ENCODE measurements at regions not wholly inside any gene's neighbourhood (a gene's known extent, or its start where the extent isn't known, plus 50 kb on each side); places are given as distances from the start of the nearest gene placed in this dataset.
A peak's percentile ranks its signal among the peaks of the same experiment; 100 is the strongest.

GRCh38 chr5:135207866-135208265 is 173.8 kb upstream of the PITX1 start:
- Histone ChIP-seq H3K9me3 (ENCODE audit: control insufficient read depth in 2 of 3, low read length in 3 of 3) (peaks cover 0 to 10% (median 0%) of the 10 kb centered on the region in 3 experiments), H3K4me1 (ENCODE audit: control insufficient read depth in 2 of 2, insufficient read depth in 2 of 2, low read length in 2 of 2) (no peaks in the 10 kb centered on the region), H3K4me3 (ENCODE audit: low read length) (no peak overlapping the region), H3K27ac (ENCODE audit: low read depth, low read length) (no peak overlapping the region), H3K27me3 (ENCODE audit: control insufficient read depth in 2 of 2, insufficient read depth in 2 of 2, low read length in 2 of 2) (no peaks in the 10 kb centered on the region), H3K36me3 (ENCODE audit: control insufficient read depth in 2 of 3, insufficient read depth in 3 of 3, low read length in 3 of 3) (no peaks in the 10 kb centered on the region)
- POLR2A ChIA-PET: no interaction called here
- ATAC-seq: no peak
- no peak overlapping the region for H3K27ac Mint-ChIP-seq
- peaks cover 0 to 4% (median 0%) of the 10 kb centered on the region in 7 donors for H3K4me1 Mint-ChIP-seq
- CTCF ChIA-PET: no interaction called here
- H3K9me3 Mint-ChIP-seq: peaks cover 3 to 20% (median 9%) of the 10 kb centered on the region in 11 donors
- peaks cover 0 to 7% (median 3%) of the 10 kb centered on the region in 5 donors for H3K36me3 Mint-ChIP-seq
- no peak for DNase-seq
- H3K4me3 Mint-ChIP-seq: no peak overlapping the region
- peaks cover 20 to 37% (median 25%) of the 10 kb centered on the region in 5 donors for H3K27me3 Mint-ChIP-seq
- intact Hi-C loops (cut with micrococcal nuclease): no loop called here

GRCh38 chr5:135206862-135207261 is 172.8 kb upstream of the PITX1 start:
- intact Hi-C loops (cut with micrococcal nuclease): no loop called here
- Histone ChIP-seq H3K36me3 (ENCODE audit: control insufficient read depth in 2 of 3, insufficient read depth in 3 of 3, low read length in 3 of 3) (no peaks in the 10 kb centered on the region), H3K27ac (ENCODE audit: low read depth, low read length) (no peak overlapping the region), H3K9me3 (ENCODE audit: control insufficient read depth in 2 of 3, low read length in 3 of 3) (peaks cover 0 to 13% (median 0%) of the 10 kb centered on the region in 3 experiments), H3K4me3 (ENCODE audit: low read length) (no peak overlapping the region), H3K27me3 (ENCODE audit: control insufficient read depth in 2 of 2, insufficient read depth in 2 of 2, low read length in 2 of 2) (no peaks in the 10 kb centered on the region), H3K4me1 (ENCODE audit: control insufficient read depth in 2 of 2, insufficient read depth in 2 of 2, low read length in 2 of 2) (no peaks in the 10 kb centered on the region)
- ChIA-PET POLR2A (no interaction called here), CTCF (no interaction called here)
- Mint-ChIP-seq H3K4me3 (no peak overlapping the region), H3K27me3 (peaks cover 26 to 45% (median 34%) of the 10 kb centered on the region in 5 donors), H3K27ac (no peak overlapping the region), H3K36me3 (peaks cover 0 to 7% (median 6%) of the 10 kb centered on the region in 5 donors), H3K4me1 (peaks cover 0 to 4% (median 0%) of the 10 kb centered on the region in 7 donors), H3K9me3 (peaks cover 3 to 29% (median 18%) of the 10 kb centered on the region in 11 donors)
- DNase-seq (no peak), ATAC-seq (no peak)

- Histone ChIP-seq H3K36me3 (ENCODE audit: control insufficient read depth in 2 of 3, insufficient read depth in 3 of 3, low read length in 3 of 3) (no peaks in the 10 kb centered on the region), H3K4me3 (ENCODE audit: low read length) (no peak overlapping the region), H3K4me1 (ENCODE audit: control insufficient read depth in 2 of 2, insufficient read depth in 2 of 2, low read length in 2 of 2) (no peaks in the 10 kb centered on the region), H3K27ac (ENCODE audit: low read depth, low read length) (no peak overlapping the region), H3K27me3 (ENCODE audit: control insufficient read depth in 2 of 2, insufficient read depth in 2 of 2, low read length in 2 of 2) (no peaks in the 10 kb centered on the region), H3K9me3 (ENCODE audit: control insufficient read depth in 2 of 3, low read length in 3 of 3) (peaks cover 0 to 13% (median 0%) of the 10 kb centered on the region in 3 experiments)
- ATAC-seq: no peak
- Mint-ChIP-seq H3K27ac (no peak overlapping the region), H3K36me3 (peaks cover 0 to 7% (median 6%) of the 10 kb centered on the region in 5 donors), H3K4me3 (no peak overlapping the region), H3K9me3 (peaks cover 3 to 29% (median 18%) of the 10 kb centered on the region in 11 donors), H3K4me1 (peaks cover 0 to 4% (median 0%) of the 10 kb centered on the region in 7 donors), H3K27me3 (peaks cover 28 to 45% (median 34%) of the 10 kb centered on the region in 5 donors)
- no peak for DNase-seq
- CTCF ChIA-PET: no interaction called here
- POLR2A ChIA-PET: no interaction called here
- intact Hi-C loops (cut with micrococcal nuclease): no loop called here
Observed at GRCh38 chr5:135205632-135206349, 171.8 kb upstream of the PITX1 start.

GRCh38 chr5:135204151-135204600 is 170.1 kb upstream of the PITX1 start:
- ATAC-seq: no peak
- no peaks in the 10 kb centered on the region for H3K27me3 ChIP-seq (ENCODE audit: control insufficient read depth in 2 of 2, insufficient read depth in 2 of 2, low read length in 2 of 2)
- Mint-ChIP-seq H3K36me3 (peaks cover 0 to 7% (median 6%) of the 10 kb centered on the region in 5 donors), H3K27me3 (peaks cover 28 to 53% (median 34%) of the 10 kb centered on the region in 5 donors), H3K4me1 (peaks cover 0 to 4% (median 0%) of the 10 kb centered on the region in 7 donors), H3K9me3 (peaks cover 3 to 29% (median 18%) of the 10 kb centered on the region in 11 donors), H3K4me3 (no peak overlapping the region), H3K27ac (no peak overlapping the region)
- peaks cover 0 to 13% (median 0%) of the 10 kb centered on the region in 3 experiments for H3K9me3 ChIP-seq (ENCODE audit: control insufficient read depth in 2 of 3, low read length in 3 of 3)
- H3K4me1 ChIP-seq (ENCODE audit: control insufficient read depth in 2 of 2, insufficient read depth in 2 of 2, low read length in 2 of 2): no peaks in the 10 kb centered on the region
- no peak for DNase-seq
- no peak overlapping the region for H3K27ac ChIP-seq (ENCODE audit: low read depth, low read length)
- no peaks in the 10 kb centered on the region for H3K36me3 ChIP-seq (ENCODE audit: control insufficient read depth in 2 of 3, insufficient read depth in 3 of 3, low read length in 3 of 3)
- intact Hi-C loops (cut with micrococcal nuclease): no loop called here
- ChIA-PET CTCF (no interaction called here), POLR2A (no interaction called here)
- H3K4me3 ChIP-seq (ENCODE audit: low read length): no peak overlapping the region

GRCh38 chr5:135203593-135204036 is 169.6 kb upstream of the PITX1 start:
- POLR2A ChIA-PET: no interaction called here
- Histone ChIP-seq H3K4me3 (ENCODE audit: low read length) (no peak overlapping the region), H3K36me3 (ENCODE audit: control insufficient read depth in 2 of 3, insufficient read depth in 3 of 3, low read length in 3 of 3) (no peaks in the 10 kb centered on the region), H3K27me3 (ENCODE audit: control insufficient read depth in 2 of 2, insufficient read depth in 2 of 2, low read length in 2 of 2) (no peaks in the 10 kb centered on the region), H3K9me3 (ENCODE audit: control insufficient read depth in 2 of 3, low read length in 3 of 3) (peaks cover 0 to 13% (median 0%) of the 10 kb centered on the region in 3 experiments), H3K4me1 (ENCODE audit: control insufficient read depth in 2 of 2, insufficient read depth in 2 of 2, low read length in 2 of 2) (no peaks in the 10 kb centered on the region), H3K27ac (ENCODE audit: low read depth, low read length) (no peak overlapping the region)
- CTCF ChIA-PET: no interaction called here
- intact Hi-C loops (cut with micrococcal nuclease): no loop called here
- peaks cover 0 to 7% (median 6%) of the 10 kb centered on the region in 5 donors for H3K36me3 Mint-ChIP-seq
- peaks cover 3 to 29% (median 18%) of the 10 kb centered on the region in 11 donors for H3K9me3 Mint-ChIP-seq
- H3K4me1 Mint-ChIP-seq: peaks cover 0 to 4% (median 0%) of the 10 kb centered on the region in 7 donors
- ATAC-seq: no peak
- no peak for DNase-seq
- no peak overlapping the region for H3K27ac Mint-ChIP-seq
- no peak overlapping the region for H3K4me3 Mint-ChIP-seq
- peaks cover 28 to 58% (median 34%) of the 10 kb centered on the region in 5 donors for H3K27me3 Mint-ChIP-seq

GRCh38 chr5:135203019-135203418 is 169.0 kb upstream of the PITX1 start:
- Mint-ChIP-seq H3K27me3 (peaks cover 27 to 61% (median 31%) of the 10 kb centered on the region in 5 donors), H3K27ac (no peak overlapping the region), H3K4me3 (peak overlapping the region in 1 of 10 donors; percentile 28), H3K36me3 (peaks cover 0 to 7% (median 6%) of the 10 kb centered on the region in 5 donors), H3K4me1 (peaks cover 0 to 4% (median 0%) of the 10 kb centered on the region in 7 donors), H3K9me3 (peaks cover 3 to 29% (median 18%) of the 10 kb centered on the region in 11 donors)
- DNase-seq (no peak), ATAC-seq (no peak)
- ChIA-PET POLR2A (no interaction called here), CTCF (no interaction called here)
- no peak overlapping the region for H3K27ac ChIP-seq (ENCODE audit: low read depth, low read length)
- no peak overlapping the region for H3K4me3 ChIP-seq (ENCODE audit: low read length)
- H3K4me1 ChIP-seq (ENCODE audit: control insufficient read depth in 2 of 2, insufficient read depth in 2 of 2, low read length in 2 of 2): no peaks in the 10 kb centered on the region
- no peaks in the 10 kb centered on the region for H3K27me3 ChIP-seq (ENCODE audit: control insufficient read depth in 2 of 2, insufficient read depth in 2 of 2, low read length in 2 of 2)
- no peaks in the 10 kb centered on the region for H3K36me3 ChIP-seq (ENCODE audit: control insufficient read depth in 2 of 3, insufficient read depth in 3 of 3, low read length in 3 of 3)
- intact Hi-C loops (cut with micrococcal nuclease): no loop called here
- H3K9me3 ChIP-seq (ENCODE audit: control insufficient read depth in 2 of 3, low read length in 3 of 3): peaks cover 0 to 13% (median 0%) of the 10 kb centered on the region in 3 experiments

All from naive thymus-derived CD4-positive, alpha-beta T cell (primary cell).